Astrocyte (in vitro differentiated cells and primary cell): ENCODE measurements at regions not wholly inside any gene's neighbourhood (a gene's known extent, or its start where the extent isn't known, plus 50 kb on each side); places are given as distances from the start of the nearest gene placed in this dataset.

ENCODE experiments used
- DNase-seq: peaks from one replicate; pipeline ENCODE4 v3.0.0-alpha.2; 2010; ENCODE audit warnings: low read depth
- FAIRE-seq: peaks from 2 replicates; lab custom pipeline; 2011; peaks lifted over from hg19 to GRCh38; lab: Jason Lieb, UNC
- H2AFZ ChIP-seq: 2 replicates; pipeline ENCODE4 v1.6.0; 2012; ENCODE audit warnings: low read depth, low read length, inconsistent platforms
- H3K27ac ChIP-seq: 2 replicates; pipeline ENCODE4 v1.5.1; 2011; ENCODE audit warnings: low read depth, low read length, inconsistent platforms
- H3K27me3 ChIP-seq: 2 replicates; pipeline ENCODE4 v1.6.0; 2011; ENCODE audit warnings: low read length, inconsistent platforms; ENCODE audit not compliant: insufficient read depth
- H3K36me3 ChIP-seq: 2 replicates; pipeline ENCODE4 v1.5.1; 2011; ENCODE audit warnings: low read length, inconsistent platforms; ENCODE audit not compliant: insufficient read depth
- H3K4me1 ChIP-seq: 2 replicates; pipeline ENCODE4 v1.5.1; 2011; ENCODE audit warnings: low read length, inconsistent platforms; ENCODE audit not compliant: insufficient read depth
- H3K4me2 ChIP-seq: 2 replicates; pipeline ENCODE4 v1.6.0; 2012; ENCODE audit warnings: low read length, inconsistent platforms
- H3K4me3 ChIP-seq: 2 replicates; pipeline ENCODE4 v1.5.1; 2011; ENCODE audit warnings: low read depth, mild to moderate bottlenecking, low read length, inconsistent platforms; ENCODE audit not compliant: insufficient read depth
- H3K79me2 ChIP-seq: 2 replicates; pipeline ENCODE4 v1.6.0; 2012; ENCODE audit warnings: mild to moderate bottlenecking, low read length, inconsistent platforms; ENCODE audit not compliant: insufficient read depth
- H3K9ac ChIP-seq: 2 replicates; pipeline ENCODE4 v1.6.0; 2012; ENCODE audit warnings: mild to moderate bottlenecking, low read length, inconsistent platforms
- H3K9me3 ChIP-seq: 2 replicates; pipeline ENCODE4 v1.5.1; 2012; ENCODE audit warnings: low read depth, mild to moderate bottlenecking, low read length, inconsistent platforms; ENCODE audit not compliant: insufficient read depth
- H4K20me1 ChIP-seq: 2 replicates; pipeline ENCODE4 v1.6.0; 2012; ENCODE audit warnings: low read length, inconsistent platforms; ENCODE audit not compliant: insufficient read depth
- H3K27ac Mint-ChIP-seq: one replicate; pipeline ENCODE4 v1.8.0; 2021; ENCODE audit warnings: mild to moderate bottlenecking, mixed read lengths; ENCODE audit not compliant: unreplicated experiment
- H3K27me3 Mint-ChIP-seq: one replicate; pipeline ENCODE4 v1.8.0; 2021; ENCODE audit warnings: low read depth, mixed read lengths; ENCODE audit not compliant: unreplicated experiment
- H3K36me3 Mint-ChIP-seq: one replicate; pipeline ENCODE4 v1.8.0; 2021; ENCODE audit warnings: low read depth, mixed read lengths; ENCODE audit not compliant: unreplicated experiment
- H3K4me1 Mint-ChIP-seq: one replicate; pipeline ENCODE4 v1.8.0; 2021; ENCODE audit warnings: low read depth, mixed read lengths; ENCODE audit not compliant: unreplicated experiment
- H3K4me3 Mint-ChIP-seq: one replicate; pipeline ENCODE4 v1.8.0; 2021; ENCODE audit warnings: mild to moderate bottlenecking, moderate library complexity, mixed read lengths; ENCODE audit not compliant: unreplicated experiment
- H3K9me3 Mint-ChIP-seq: one replicate; pipeline ENCODE4 v1.8.0; 2021; ENCODE audit warnings: mild to moderate bottlenecking, mixed read lengths; ENCODE audit not compliant: unreplicated experiment
- CTCF ChIP-seq: IDR thresholded peaks from 2 replicates; pipeline ENCODE4 v1.5.1; 2011; ENCODE audit warnings: low read depth, mild to moderate bottlenecking, inconsistent platforms, low read length, moderate library complexity; ENCODE audit not compliant: insufficient read depth
- EZH2 ChIP-seq: IDR thresholded peaks from 2 replicates; pipeline ENCODE4 v1.6.1; 2012; ENCODE audit warnings: mild to moderate bottlenecking, low read length, inconsistent platforms; ENCODE audit not compliant: insufficient read depth

DNA sequence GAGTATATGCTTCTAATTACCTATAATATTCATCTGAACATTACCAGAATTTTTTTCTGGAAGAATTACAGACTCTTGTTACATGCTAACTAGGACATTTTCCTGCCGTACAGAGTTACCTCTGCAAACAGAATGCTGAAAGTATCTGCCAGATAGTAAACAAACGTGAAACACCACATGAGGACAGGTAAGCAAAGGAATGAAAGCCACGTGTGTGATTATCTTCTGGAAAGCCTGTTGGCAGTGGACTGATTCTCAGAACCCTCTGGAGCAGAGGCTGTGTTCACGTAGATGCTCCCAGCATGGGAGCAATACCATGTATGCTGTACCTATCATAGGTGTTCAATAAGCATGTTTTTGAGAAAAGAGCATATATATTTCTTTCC lies 472.6 kb downstream of the ENC1 start:
- FAIRE-seq, result no peak

DNA sequence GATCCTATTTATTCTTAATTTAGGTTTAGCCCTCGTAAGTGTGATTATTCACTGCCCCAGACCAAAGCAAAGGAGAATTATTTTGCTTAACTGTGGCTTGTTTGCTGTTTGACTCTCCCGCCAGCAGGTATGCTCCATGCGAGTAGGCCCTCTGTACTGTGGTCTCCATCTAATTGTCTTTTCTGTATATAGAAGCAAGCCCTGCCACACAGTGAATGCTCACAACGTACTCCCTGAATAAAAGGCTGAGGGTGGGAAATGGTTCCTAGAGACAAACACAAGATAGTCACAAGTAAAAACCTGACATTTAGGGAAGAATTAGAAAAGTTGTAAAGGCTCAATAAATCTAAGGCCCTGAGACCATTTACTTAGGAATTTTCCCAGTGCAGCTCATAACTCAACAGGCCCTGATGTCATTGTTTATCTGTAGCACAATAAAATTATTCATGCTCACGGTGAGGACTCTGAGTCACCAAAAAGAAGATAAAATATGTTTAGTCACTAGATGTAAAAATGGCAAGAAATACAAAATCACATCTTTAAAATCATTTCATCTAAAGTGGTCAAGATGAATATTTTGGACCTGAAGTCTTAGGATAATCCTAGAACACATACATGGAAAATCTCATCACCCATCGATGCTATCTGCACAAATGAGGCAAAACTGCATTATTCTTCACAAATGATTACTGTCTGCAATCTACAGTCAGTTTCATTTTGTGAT lies 473.2 kb downstream of the ENC1 start:
- no peaks in the 10 kb centered on the region for H3K9me3 Mint-ChIP-seq
- peak overlapping the region; percentile 6 for H2AFZ ChIP-seq
- no peaks in the 10 kb centered on the region for H3K27me3 ChIP-seq
- peak overlapping the region; percentile 72 for H3K9ac ChIP-seq
- no peaks in the 10 kb centered on the region for H3K79me2 ChIP-seq
- no peak overlapping the region for H3K4me3 Mint-ChIP-seq
- no peak overlapping the region for H3K27ac Mint-ChIP-seq
- peaks cover 19% of the 10 kb centered on the region for H3K4me1 ChIP-seq
- no peaks in the 10 kb centered on the region for H3K9me3 ChIP-seq
- peak overlapping the region; percentile 58 for H3K4me2 ChIP-seq
- no peak overlapping the region for H3K4me3 ChIP-seq
- peak overlapping the region; percentile 91 for H3K27ac ChIP-seq
- peaks cover 10% of the 10 kb centered on the region for H3K4me1 Mint-ChIP-seq
- H3K27me3 Mint-ChIP-seq, result no peaks in the 10 kb centered on the region
- FAIRE-seq, result peak; percentile 65
- no peaks in the 10 kb centered on the region for H4K20me1 ChIP-seq
- H3K36me3 Mint-ChIP-seq, result no peaks in the 10 kb centered on the region
- peak; percentile 96 for DNase-seq
- TF ChIP-seq EZH2 (no peak), CTCF (no peak)
- H3K36me3 ChIP-seq, result no peaks in the 10 kb centered on the region

More for the DNA sequence above, 472.6 kb downstream of the ENC1 start:
- no peaks in the 10 kb centered on the region for H3K79me2 ChIP-seq
- H3K4me2 ChIP-seq, result peak overlapping the region; percentile 58
- peaks cover 14% of the 10 kb centered on the region for H3K4me1 Mint-ChIP-seq
- no peaks in the 10 kb centered on the region for H4K20me1 ChIP-seq
- peaks cover 19% of the 10 kb centered on the region for H3K4me1 ChIP-seq
- H3K27ac Mint-ChIP-seq, result no peak overlapping the region
- no peaks in the 10 kb centered on the region for H3K36me3 ChIP-seq
- H3K27me3 ChIP-seq, result no peaks in the 10 kb centered on the region
- no peak for DNase-seq
- H3K27me3 Mint-ChIP-seq, result peaks cover 4% of the 10 kb centered on the region
- H3K9ac ChIP-seq, result peak overlapping the region; percentile 37
- H3K4me3 Mint-ChIP-seq, result no peak overlapping the region
- H3K4me3 ChIP-seq, result no peak overlapping the region
- peak overlapping the region; percentile 91 for H3K27ac ChIP-seq
- TF ChIP-seq CTCF (no peak), EZH2 (no peak)
- no peaks in the 10 kb centered on the region for H3K9me3 ChIP-seq
- no peak overlapping the region for H2AFZ ChIP-seq
- H3K36me3 Mint-ChIP-seq, result no peaks in the 10 kb centered on the region
- peaks cover 3% of the 10 kb centered on the region for H3K9me3 Mint-ChIP-seq

- peaks cover 20% of the 10 kb centered on the region for H3K4me1 Mint-ChIP-seq
- no peaks in the 10 kb centered on the region for H3K9me3 Mint-ChIP-seq
- peaks cover 19% of the 10 kb centered on the region for H3K4me1 ChIP-seq
- no peaks in the 10 kb centered on the region for H3K79me2 ChIP-seq
- peak; percentile 61 for DNase-seq
- no peaks in the 10 kb centered on the region for H3K27me3 Mint-ChIP-seq
- H2AFZ ChIP-seq, result peak overlapping the region; percentile 45
- H3K9me3 ChIP-seq, result no peaks in the 10 kb centered on the region
- no peaks in the 10 kb centered on the region for H3K36me3 Mint-ChIP-seq
- no peak for FAIRE-seq
- TF ChIP-seq CTCF (no peak), EZH2 (no peak)
- no peaks in the 10 kb centered on the region for H4K20me1 ChIP-seq
- no peak overlapping the region for H3K4me3 Mint-ChIP-seq
- H3K9ac ChIP-seq, result peak overlapping the region; percentile 28
- no peaks in the 10 kb centered on the region for H3K27me3 ChIP-seq
- H3K4me2 ChIP-seq, result peak overlapping the region; percentile 44
- H3K36me3 ChIP-seq, result no peaks in the 10 kb centered on the region
- H3K27ac ChIP-seq, result peak overlapping the region; percentile 91
- peak overlapping the region; percentile 64 for H3K27ac Mint-ChIP-seq
- no peak overlapping the region for H3K4me3 ChIP-seq
Observed at GRCh38 chr5:74166064-74166463, 474.5 kb downstream of the ENC1 start.
